GM19099 (cell line): ENCODE measurements at regions not wholly inside any gene's neighbourhood (a gene's known extent, or its start where the extent isn't known, plus 50 kb on each side); places are given as distances from the start of the nearest gene placed in this dataset.

Experiments used
- POLR2A ChIP-seq: IDR thresholded peaks from 3 replicates; pipeline ENCODE4 v1.6.1; 2011; ENCODE audit warnings: low read depth; ENCODE audit not compliant: insufficient read length; ENCODE audit errors: extremely low read depth

- no peak for TF ChIP-seq POLR2A
Observed at GRCh38 chr14:82449926-82450468, 916.3 kb upstream of the SEL1L start.

GRCh38 chr14:82451675-82452074 lies 918.0 kb upstream of the SEL1L start:
- TF ChIP-seq POLR2A: no peak

- TF ChIP-seq POLR2A: no peak
Observed at GRCh38 chr14:82482345-82482744, 948.7 kb upstream of the SEL1L start.

- TF ChIP-seq POLR2A: no peak
Observed at GRCh38 chr14:82488473-82488872, 954.8 kb upstream of the SEL1L start.

- no peak for TF ChIP-seq POLR2A
Observed at GRCh38 chr14:82490397-82490796, 956.7 kb upstream of the SEL1L start.

GRCh38 chr14:82492157-82492556 lies 958.5 kb upstream of the SEL1L start:
- no peak for TF ChIP-seq POLR2A

GRCh38 chr14:82500222-82500621 lies 966.6 kb upstream of the SEL1L start:
- TF ChIP-seq POLR2A: no peak

GRCh38 chr14:82501554-82501953 lies 967.9 kb upstream of the SEL1L start:
- no peak for TF ChIP-seq POLR2A

GRCh38 chr14:82502043-82502442 lies 968.4 kb upstream of the SEL1L start:
- no peak for TF ChIP-seq POLR2A

GRCh38 chr14:82504894-82505293 lies 971.2 kb upstream of the SEL1L start:
- no peak for TF ChIP-seq POLR2A

- TF ChIP-seq POLR2A: no peak
Observed at GRCh38 chr14:82510007-82510406, 976.4 kb upstream of the SEL1L start.

GRCh38 chr14:82511399-82511798 lies 977.7 kb upstream of the SEL1L start:
- TF ChIP-seq POLR2A: no peak

GRCh38 chr14:82520765-82521164 lies 987.1 kb upstream of the SEL1L start:
- no peak for TF ChIP-seq POLR2A

GRCh38 chr14:82521191-82521590 lies 987.5 kb upstream of the SEL1L start:
- TF ChIP-seq POLR2A: no peak

GRCh38 chr14:82528016-82528415 lies 994.4 kb upstream of the SEL1L start:
- no peak for TF ChIP-seq POLR2A

- TF ChIP-seq POLR2A: no peak
Observed at GRCh38 chr14:82533351-82533750, 999.7 kb upstream of the SEL1L start.

- no peak for TF ChIP-seq POLR2A
Observed at GRCh38 chr14:82536566-82536965, 1002.9 kb upstream of the SEL1L start.
